HCT116 (cell line): ENCODE measurements at regions not wholly inside any gene's neighbourhood (a gene's known extent, or its start where the extent isn't known, plus 50 kb on each side); places are given as distances from the start of the nearest gene placed in this dataset.

ENCODE experiments used
- EZH2 ChIP-seq: fragments of 200-600 bp; sonication (generic); IDR thresholded peaks from 2 replicates; pipeline ENCODE4 v1.6.1; 2017; ENCODE audit warnings: antibody characterized with exemption, mixed run types
- EZH2phosphoT487 ChIP-seq: fragments of 200-600 bp; IDR thresholded peaks from 2 replicates; pipeline ENCODE4 v1.6.1; 2018; ENCODE audit warnings: antibody characterized with exemption, borderline replicate concordance
- FOSL1 ChIP-seq: IDR thresholded peaks from 2 replicates; pipeline ENCODE4 v1.6.1; 2012; ENCODE audit warnings: low read depth
- JUND ChIP-seq: IDR thresholded peaks from 2 replicates; pipeline ENCODE4 v1.6.1; 2012
- POLR2A ChIP-seq: IDR thresholded peaks from 2 replicates; pipeline ENCODE4 v1.7.0; 2011; ENCODE audit warnings: borderline replicate concordance; ENCODE audit not compliant: insufficient read depth, insufficient read length; ENCODE audit errors: extremely low read depth
- POLR2AphosphoS5 ChIP-seq: IDR thresholded peaks from 2 replicates; pipeline ENCODE4 v1.6.1; 2011; ENCODE audit warnings: mild to moderate bottlenecking, low read depth, low read length, moderate library complexity
- TCF7L2 ChIP-seq: IDR thresholded peaks from 2 replicates; pipeline ENCODE4 v1.7.0; 2011; ENCODE audit warnings: borderline replicate concordance, inconsistent platforms; ENCODE audit not compliant: insufficient read depth, insufficient read length; ENCODE audit errors: extremely low read depth
- YY1 ChIP-seq: IDR thresholded peaks from 2 replicates; pipeline ENCODE4 v1.6.1; 2011; ENCODE audit warnings: low read length, low read depth, moderate library complexity, mild to moderate bottlenecking; ENCODE audit not compliant: insufficient replicate concordance; ENCODE audit errors: extremely low read depth
- ZFX ChIP-seq: fragments of 450-650 bp; IDR thresholded peaks from 2 replicates; pipeline ENCODE4 v1.6.1; 2017
- TF ChIP-seq, protein P1 (sequence below), 3 experiments: fragments of 200-600 bp in 1 of 3; sonication (generic) in 1 of 3; IDR thresholded peaks in 2 of 3; conservative IDR thresholded peaks in 1 of 3; 2 replicates each; pipeline ENCODE4 v1.5.1; 2012 to 2017; ENCODE audit warnings: low read depth in 2 of 3, low read length in 2 of 3, antibody characterized with exemption in 1 of 3, borderline replicate concordance in 1 of 3, control low read depth in 1 of 3, mild to moderate bottlenecking in 1 of 3, mixed read lengths in 1 of 3, mixed run types in 1 of 3, moderate library complexity in 1 of 3; ENCODE audit not compliant: insufficient read depth in 1 of 3
- TF ChIP-seq, protein P2 (sequence below): IDR thresholded peaks from 2 replicates; pipeline ENCODE4 v1.6.1; 2012

GRCh38 chr1:88070956-88071355 is 613.1 kb upstream of the PKN2 start:
- TF ChIP-seq EZH2phosphoT487, result no peak
- no peak for TF ChIP-seq POLR2AphosphoS5
- TF ChIP-seq, protein P1, sequence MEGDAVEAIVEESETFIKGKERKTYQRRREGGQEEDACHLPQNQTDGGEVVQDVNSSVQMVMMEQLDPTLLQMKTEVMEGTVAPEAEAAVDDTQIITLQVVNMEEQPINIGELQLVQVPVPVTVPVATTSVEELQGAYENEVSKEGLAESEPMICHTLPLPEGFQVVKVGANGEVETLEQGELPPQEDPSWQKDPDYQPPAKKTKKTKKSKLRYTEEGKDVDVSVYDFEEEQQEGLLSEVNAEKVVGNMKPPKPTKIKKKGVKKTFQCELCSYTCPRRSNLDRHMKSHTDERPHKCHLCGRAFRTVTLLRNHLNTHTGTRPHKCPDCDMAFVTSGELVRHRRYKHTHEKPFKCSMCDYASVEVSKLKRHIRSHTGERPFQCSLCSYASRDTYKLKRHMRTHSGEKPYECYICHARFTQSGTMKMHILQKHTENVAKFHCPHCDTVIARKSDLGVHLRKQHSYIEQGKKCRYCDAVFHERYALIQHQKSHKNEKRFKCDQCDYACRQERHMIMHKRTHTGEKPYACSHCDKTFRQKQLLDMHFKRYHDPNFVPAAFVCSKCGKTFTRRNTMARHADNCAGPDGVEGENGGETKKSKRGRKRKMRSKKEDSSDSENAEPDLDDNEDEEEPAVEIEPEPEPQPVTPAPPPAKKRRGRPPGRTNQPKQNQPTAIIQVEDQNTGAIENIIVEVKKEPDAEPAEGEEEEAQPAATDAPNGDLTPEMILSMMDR (IDR thresholded peaks at IDR 0.05 in 2 of 3, conservative IDR thresholded peaks at IDR 0.05 in 1 of 3; ENCODE audit: borderline replicate concordance in 1 of 3, insufficient read depth in 1 of 3, low read depth in 2 of 3, low read length in 2 of 3), result no peak
- no peak for TF ChIP-seq EZH2
- TF ChIP-seq, protein P2, sequence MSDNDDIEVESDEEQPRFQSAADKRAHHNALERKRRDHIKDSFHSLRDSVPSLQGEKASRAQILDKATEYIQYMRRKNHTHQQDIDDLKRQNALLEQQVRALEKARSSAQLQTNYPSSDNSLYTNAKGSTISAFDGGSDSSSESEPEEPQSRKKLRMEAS, result no peak
- TF ChIP-seq TCF7L2, result no peak
- no peak for TF ChIP-seq FOSL1
- no peak for TF ChIP-seq YY1
- TF ChIP-seq ZFX, result no peak
- TF ChIP-seq JUND, result no peak
- no peak for TF ChIP-seq POLR2A
